Panc1 (cell line): ENCODE measurements at regions not wholly inside any gene's neighbourhood (a gene's known extent, or its start where the extent isn't known, plus 50 kb on each side); places are given as distances from the start of the nearest gene placed in this dataset.

Experiments
- CTCF ChIP-seq: fragments of 450-650 bp; IDR thresholded peaks from 2 replicates; pipeline ENCODE4 v1.5.1; 2017; ENCODE audit warnings: mild to moderate bottlenecking
- SIN3A ChIP-seq: IDR thresholded peaks from 2 replicates; pipeline ENCODE4 v1.6.1; 2012; ENCODE audit warnings: low read depth, mild to moderate bottlenecking, low read length, moderate library complexity, borderline replicate concordance; ENCODE audit not compliant: insufficient read depth

GRCh38 chr4:124873361-124874171, 161.0 kb upstream of the ANKRD50 start:
- TF ChIP-seq CTCF (no peak), SIN3A (no peak)
